GM19463 (cell line): ENCODE measurements at regions not wholly inside any gene's neighbourhood (a gene's known extent, or its start where the extent isn't known, plus 50 kb on each side); places are given as distances from the start of the nearest gene placed in this dataset.

Experiments
- ATAC-seq: cut with Tn5 transposase; IDR thresholded peaks from one replicate; pipeline ENCODE4 v1.9.1; 2021; ENCODE audit warnings: mild to moderate bottlenecking, moderate library complexity; ENCODE audit not compliant: unreplicated experiment

DNA sequence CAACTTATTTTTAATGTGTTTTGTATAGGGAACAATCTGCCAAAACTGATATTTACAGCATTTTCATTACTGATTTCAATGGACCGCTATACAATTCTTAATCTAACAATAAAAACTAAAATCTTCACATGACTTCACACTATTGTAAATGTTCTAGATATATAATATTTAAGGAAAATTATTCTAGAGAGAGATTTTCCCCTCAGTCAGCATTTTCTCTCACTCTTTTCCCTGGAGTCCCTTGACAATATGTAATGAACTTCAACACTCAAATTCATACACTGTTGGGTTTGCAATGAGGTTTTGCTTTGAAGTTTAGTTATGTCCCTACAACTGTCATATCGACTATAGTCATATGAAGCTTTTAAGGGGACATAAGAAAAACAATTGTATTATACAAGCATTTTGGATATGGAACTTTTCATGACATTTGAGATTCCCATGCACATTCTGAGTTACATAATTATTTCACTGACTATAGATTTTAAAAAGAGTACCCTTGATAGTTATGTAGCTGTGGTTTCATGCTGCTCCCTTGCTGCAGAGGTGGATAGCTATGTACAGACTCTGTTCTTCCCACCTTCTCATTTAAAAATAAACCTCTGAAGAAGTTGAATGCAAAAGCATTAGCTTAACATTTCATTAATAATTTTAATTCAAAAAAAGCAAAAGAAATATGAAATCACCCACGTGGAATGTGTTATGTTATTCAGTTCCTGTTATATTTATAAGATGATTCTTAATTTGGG is 338.5 kb downstream of the AKAIN1 start:
- no peak for ATAC-seq

DNA sequence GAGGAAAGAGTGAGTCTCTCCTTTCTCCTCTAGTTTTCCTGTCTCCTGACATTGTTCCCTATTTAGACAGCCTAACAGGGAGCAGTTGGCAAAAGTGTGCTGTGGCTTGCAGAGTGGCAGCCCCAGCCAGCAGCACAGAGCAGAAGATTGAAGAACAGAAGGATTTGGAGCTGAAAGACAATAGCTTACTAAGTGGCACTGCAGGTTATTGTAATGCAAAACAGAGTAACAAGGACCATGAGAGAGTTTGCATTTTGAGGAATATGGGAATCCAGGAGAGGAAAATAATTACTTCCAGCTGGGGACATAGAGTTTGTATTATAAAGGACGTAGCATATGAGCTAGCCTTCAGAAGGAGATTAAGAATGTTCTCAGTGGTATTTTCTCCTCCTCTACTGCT is 342.4 kb downstream of the AKAIN1 start:
- ATAC-seq, result no peak

DNA sequence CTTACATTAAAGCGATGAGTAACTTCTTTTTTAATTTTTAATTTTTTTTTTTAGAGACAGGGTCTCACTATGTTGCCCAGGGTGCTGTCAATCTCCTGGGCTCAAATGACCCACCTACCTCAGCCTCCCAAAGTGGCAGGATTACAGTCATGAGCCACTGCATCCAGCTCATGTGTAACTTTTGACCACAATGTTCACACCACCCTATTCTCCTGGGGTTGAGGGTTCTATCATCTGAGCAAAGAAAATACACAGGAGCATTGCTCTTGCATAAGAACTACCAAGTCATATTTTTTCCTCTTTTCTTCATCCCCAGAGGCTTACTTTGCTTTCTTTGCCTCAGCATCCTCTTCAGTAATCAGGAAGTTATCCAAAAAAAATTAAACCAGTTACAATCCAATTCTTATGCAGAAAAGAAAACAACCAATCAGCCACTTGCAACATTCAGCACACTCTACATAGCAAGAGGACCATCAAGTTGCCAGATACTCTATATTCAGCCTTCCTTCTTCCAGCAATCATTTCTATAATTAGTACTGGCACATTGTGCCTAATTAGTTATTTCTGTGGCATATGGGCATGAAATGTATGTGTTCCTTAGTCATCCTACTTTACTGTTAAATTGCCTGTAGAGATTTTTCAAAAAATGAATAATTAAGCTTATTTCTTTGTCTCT is 345.6 kb downstream of the AKAIN1 start:
- ATAC-seq, result no peak

DNA sequence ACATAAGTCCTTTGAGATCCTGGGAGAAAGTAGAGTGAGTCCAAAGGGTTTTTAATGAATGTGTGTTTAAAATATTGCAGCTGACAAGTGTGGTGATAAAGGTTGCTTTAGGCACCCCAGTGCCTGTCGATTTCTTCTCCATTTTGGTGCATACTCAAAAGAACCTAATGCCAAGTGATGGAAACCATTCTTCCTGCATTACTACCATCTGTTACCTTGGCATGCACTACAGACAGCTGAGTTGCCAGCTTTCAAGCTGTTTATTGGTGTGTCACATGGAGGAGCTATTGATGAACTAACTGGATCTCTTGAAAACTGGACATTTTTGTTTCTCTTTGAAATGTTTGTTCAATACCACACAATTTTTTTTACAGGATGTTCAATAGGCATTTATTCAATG is 350.0 kb downstream of the AKAIN1 start:
- ATAC-seq, result no peak

DNA sequence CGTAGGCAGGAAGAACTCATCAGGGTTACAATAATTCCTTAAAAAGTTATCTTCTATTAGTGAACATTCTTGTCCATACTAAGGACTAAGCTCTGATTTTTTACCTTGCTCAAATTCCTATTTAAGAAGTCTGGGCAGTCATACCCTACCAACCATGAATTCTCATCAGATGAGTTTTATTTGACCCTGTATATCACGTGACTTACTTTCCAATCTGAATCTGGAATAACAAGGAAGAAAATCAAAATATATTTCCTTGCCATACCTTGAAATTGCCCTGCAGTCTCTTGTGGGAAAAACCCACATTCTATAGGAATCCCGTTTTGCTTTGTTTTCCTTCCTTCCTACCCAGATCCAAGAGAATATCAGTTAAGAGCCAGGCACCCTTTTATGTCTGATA is 352.7 kb downstream of the AKAIN1 start:
- ATAC-seq, result no peak

DNA sequence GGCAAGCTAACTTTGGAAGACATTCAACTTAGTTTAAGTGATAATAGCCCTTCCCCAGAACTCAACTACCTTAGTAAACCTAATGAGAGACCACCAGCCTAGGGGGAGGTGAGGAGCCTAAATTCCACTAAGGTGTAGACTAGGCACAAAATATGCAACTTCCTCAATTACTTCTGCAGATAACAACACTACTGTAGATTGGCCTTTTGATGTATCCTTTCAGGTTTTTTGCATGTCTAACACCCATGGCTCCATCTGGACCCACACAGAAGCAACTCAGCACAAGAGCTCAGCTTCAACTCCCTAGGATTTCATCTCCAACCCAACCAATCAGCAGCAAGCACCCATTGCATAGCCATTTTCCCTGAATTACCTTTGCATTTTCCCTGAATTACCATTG is 353.3 kb downstream of the AKAIN1 start:
- no peak for ATAC-seq

DNA sequence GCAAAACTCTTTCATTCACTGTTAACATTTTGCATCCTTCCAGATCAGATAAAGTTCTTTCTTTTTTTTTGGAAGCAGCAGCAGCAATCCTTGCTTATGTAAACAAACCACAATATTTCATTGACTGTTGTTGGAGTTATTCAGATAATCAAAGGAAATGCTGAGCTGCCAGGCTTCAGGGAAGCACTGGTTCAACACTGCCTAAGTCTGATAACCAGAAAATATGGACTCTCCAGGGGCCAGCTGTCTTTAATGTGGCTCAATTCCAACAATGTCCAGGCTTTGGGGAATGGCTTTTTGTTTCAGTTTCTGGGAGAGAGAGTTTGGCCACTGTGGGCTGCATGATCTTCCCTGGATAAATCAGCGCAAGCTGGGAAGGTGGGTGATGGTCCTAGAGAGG is 354.3 kb downstream of the AKAIN1 start:
- ATAC-seq, result no peak

DNA sequence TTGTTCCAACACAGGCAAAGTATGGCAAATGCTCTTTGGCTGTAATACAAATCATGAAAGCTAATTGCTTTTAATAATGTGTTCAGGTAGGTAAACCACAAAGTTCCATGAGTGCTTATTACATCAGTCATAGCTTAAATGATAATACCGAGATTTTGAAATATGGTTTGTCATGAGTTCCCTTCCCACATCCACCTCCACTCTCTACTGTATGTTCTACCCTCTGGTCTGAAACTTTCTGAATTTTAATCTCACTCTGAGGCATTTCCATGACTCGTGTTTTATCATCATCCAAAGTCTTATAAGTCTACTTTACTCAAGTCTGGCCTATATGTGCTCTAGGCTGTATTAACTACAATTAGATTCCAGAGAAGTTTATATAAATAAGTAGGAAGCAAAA is 354.8 kb downstream of the AKAIN1 start:
- no peak for ATAC-seq

DNA sequence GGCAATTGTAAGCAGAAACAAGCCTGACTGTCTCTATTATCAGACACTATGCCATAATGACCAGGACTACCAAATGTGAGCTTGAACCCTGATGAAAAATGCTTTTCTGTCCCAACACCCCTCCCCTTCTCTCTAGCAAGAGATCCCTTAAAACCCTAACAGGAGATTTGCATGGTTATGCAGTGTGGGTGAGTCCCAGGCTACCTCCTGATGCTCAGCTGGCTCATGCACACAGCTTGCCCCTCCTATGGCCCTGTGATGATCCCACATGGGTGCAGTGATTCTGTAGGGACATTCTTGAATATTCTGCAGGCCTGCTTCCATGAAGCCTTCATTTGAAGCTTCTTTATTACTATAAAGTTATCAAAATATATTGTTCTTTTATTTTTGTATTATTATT is 357.4 kb downstream of the AKAIN1 start:
- ATAC-seq, result no peak

DNA sequence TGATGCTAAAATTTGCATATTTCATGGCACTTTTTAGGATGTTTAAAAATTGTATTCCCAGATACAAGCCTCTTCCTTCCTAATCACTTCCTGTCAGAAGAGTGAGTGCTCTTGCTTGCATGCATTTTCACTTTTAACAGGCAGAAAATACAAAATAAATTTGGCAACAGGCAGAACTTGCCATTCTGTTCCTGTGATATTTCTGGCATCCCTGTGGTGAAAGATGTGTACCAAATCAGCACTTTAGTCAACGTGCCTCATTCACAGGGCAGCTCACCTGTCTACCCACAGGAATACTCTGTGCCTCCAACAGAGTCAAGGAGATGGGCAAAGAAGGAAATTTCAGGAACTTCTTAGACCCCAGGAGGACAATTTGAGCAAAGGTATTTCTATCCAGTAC is 360.9 kb downstream of the AKAIN1 start:
- ATAC-seq, result no peak

DNA sequence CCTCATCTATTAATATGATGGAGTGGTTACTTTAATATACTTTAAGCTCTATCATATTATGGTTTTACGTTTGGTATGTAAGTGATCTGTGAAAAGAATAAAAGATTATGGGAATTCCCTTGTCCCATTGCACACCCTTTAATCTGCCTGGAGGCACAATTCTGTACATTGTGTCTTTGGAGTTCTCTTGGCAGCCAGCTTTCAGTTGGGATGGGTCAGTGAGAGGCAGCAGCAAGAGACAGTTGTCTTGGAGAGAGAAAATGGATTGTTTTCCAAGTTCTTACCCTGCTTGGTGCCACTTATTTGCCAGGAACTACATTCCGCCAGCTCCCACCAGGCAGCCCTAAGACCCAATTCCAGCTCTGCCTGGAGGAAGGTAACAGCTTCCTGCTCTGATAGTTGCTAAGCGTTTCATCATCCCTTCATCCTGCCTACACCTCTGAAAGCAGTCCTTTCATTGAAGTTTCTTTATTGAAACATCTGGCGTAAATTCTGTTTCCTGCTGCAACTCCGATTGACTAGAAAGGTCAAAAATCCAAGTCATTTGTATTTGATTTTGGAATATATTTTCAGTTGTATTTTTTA is 365.2 kb downstream of the AKAIN1 start:
- ATAC-seq, result no peak

DNA sequence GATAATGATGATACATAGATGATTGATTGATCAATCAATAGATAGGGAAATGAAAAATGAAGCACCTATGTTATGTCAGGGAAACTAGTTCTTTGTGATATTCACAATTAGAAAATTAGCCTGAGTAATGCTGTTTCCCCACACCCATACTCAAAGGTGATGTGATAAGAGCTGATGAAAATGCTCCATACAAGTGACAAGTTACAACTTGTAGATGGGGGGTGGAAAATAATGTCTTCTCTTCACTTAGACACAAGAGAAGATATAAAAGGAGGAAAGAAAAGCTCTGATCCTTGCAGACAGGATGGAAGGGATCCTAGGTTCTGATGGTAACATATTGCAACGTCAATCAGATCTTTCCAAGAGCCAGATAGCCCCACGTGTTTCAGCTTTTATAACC is 365.9 kb downstream of the AKAIN1 start:
- ATAC-seq, result no peak

DNA sequence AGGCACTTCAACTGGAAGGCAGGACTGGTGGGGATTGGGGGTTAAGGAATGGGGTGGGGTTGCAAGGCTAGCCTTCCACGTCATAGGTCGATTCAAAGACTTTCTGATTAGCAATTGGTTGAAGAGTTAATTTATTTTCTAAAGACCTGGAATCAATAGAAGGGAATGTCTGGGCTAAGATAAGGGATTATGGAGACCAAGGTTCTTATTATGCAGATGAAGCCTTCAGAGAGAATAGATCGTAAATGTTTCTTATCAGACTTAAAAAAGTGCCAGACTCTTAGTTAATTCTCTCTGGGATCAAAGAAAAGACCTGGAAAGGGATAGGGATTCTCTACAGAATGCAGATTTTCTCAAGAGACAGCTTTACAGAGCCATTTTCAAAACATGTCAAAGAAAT is 368.0 kb upstream of the DLGAP1 start:
- ATAC-seq, result no peak

DNA sequence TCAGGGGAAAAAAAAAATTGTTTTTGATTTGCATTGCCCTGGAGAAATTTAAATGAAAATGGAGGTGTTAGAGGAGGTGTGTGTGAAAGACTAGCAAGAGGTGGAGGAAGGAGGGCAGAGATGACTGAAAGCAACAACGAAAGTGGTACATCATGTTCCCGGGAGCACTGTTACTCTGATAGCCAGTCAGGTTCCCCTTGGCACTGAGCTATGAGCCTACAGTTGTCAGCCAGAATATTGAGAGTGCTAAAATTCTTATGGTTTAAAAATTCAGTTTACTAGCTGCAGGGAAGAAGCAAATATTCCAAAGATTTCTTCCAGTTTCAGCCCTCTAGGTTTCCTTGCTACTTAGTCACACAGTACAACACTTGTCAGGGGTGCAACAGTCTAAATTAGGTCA is 366.7 kb upstream of the DLGAP1 start:
- no peak for ATAC-seq

DNA sequence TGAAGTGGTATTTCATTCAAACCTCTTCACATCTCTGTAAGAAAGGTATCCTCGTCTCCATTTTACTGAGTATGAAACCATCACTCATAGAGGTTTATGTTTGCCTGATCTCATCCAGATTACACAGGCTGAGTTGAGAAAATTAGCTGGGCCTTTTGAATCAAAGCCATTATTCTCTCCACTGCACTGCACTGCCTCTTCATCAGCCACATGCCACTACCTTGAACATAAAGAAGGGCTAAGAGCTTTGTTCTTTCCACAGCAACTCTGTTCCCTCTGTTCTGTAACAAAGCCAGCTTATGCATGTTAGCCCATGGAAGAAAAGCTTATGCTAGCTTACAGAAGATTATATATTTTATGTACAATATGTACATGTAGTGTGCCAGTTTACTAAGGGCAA is 362.6 kb upstream of the DLGAP1 start:
- no peak for ATAC-seq

DNA sequence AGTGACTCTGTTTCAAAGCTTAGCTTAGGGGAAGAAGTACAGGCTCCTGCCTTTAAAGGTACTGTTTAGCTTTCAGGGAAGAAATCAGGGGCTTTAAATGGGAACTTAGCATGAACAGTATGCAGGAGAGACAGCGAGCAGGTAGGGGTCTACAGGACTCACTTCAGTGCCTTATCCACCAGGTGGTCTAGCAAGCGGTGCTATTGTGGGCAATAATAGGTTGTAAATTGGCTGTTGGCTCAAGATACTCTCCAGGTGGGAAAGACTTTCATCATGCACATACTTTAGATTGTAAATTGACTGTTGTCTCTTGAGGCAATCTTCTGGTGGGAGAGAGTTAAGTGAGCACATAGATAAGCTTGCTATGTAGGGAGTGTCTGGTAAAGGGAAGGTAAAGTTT is 358.6 kb upstream of the DLGAP1 start:
- no peak for ATAC-seq

DNA sequence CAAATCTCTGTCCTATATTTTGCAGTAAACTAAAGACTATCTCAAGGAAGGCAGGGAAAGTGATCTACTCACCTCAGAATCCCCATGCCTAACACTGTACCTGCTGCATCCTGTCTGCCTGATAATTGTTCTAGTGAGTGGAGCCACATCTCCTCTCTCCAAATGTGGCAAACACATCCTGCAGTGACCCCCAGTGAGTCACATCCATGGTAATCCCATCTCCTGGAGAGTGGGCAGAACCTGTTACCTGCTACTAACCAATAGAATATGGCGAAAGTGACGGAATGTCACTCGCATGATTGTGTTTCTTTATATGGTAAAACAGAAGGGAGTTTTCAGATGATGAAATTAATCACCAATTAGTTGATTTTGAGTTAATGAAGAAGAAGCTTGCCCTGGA is 353.8 kb upstream of the DLGAP1 start:
- ATAC-seq, result no peak

DNA sequence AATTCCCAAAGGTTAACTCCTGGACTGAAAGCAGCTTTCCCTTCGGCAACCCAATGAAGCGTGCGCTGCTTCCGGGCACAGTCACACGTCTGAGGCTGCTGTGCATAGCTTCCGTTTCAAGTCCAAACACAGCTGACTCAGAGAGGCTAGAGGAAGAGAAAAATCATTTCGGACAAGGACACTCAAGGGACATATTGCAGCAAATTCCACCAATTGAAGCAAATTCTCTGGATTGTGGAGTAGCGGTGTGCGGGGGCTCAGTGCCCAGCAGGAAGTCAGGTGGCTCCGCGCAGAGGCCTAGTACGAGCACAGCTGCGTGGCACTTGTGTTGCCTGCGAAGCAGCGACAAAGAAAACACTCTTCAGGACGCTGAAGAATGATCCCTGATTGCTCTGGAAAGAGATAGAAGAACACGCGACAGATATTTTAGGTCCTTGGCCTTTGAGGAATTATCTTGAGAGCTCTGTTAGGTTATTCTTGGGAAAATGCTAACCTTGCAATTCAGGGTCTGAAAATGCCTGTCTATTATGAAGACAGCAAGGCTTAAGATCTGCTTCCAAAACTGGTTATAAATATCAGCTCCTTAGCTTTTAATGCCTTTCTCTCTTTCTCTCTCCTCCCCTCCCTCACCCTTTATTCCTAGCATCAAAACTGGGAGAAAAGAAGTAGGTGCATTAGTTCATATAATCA is 352.6 kb upstream of the DLGAP1 start:
- no peak for ATAC-seq

DNA sequence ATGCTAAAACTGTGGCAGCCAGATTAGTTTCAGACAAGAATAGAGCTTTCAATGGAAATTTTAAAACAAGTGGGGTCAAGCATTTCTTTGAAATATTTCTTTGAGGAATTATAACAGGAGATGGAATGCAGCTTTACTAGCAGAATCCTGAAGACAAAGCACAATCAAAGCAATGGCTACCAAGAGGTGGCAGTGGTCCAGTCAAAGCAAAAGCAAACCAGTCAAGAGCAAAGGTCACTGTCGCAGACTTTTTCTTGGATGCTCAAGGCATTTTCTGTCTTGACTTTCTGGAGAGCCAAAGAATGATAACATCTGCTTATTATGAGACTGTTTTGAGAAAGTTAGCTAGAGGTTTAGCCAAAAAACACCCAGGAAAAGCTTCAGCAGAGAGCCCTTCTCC is 351.2 kb upstream of the DLGAP1 start:
- no peak for ATAC-seq

DNA sequence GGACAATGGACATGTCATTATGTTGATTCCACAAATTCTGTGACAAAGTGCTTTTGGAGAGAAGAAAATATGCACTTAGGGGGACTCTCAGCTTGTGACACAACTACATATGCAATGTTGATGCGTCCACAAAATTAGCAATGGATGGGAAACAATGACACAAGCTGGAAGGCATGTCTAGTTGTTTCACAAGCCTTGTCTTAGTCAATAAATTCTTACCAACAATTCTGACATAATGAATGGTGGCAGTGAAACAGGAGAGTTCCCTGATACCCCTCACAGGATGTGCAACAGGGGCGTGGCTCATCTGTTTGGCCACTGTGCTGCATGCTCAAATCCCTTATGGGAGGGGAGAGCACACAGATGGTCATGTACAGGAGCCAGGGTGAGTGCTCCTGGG is 347.2 kb upstream of the DLGAP1 start:
- ATAC-seq, result no peak

DNA sequence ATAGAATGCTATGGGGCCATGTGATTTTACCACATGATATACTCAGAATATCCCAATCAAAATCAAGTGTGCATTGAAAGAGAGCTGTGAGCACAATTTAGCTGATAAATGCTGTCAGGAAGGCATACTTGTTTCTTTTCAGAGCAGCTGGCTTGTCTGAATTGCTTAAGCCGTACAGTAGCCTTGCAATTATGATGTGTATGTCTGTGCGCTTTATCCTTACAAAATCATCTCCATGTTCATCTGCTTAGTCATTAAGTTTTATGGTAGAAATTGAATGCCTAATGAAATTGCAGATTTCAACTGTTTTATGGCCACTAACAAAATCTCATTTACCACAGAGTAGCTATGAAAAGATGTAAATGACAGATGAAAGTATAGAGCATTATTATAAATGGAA is 346.0 kb upstream of the DLGAP1 start:
- ATAC-seq, result no peak
